ENCODE measurements at regions not wholly inside any gene's neighbourhood (a gene's known extent, or its start where the extent isn't known, plus 50 kb on each side); places are given as distances from the start of the nearest gene placed in this dataset.

DNA sequence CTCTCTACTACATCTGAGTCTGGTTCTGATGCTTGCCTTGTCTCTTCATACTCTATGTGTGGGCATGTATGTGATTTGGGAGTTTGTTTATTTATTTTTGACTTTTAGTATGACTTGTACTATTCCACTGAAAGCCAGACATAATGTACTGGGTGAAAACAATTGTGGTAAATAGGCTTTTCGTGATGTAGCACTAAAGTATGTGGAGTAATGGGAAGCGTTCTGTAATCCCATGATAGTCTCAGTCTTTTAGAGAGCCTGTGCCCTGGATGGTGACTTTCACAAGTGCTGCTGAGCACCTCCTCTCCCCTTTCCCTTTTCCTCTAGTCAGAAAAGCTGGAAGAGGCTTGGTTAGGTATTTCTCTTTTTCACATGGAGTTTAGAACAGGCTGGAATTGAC lies 85.8 kb upstream of the S1PR3 start:
- in situ Hi-C loops (cut with HindIII; ENCODE audit: low pct_unique_long_range_greater_than_20kb, low sequenced_read_pairs): no loop called here
- H3K4me1 ChIP-seq (ENCODE audit: control insufficient read depth, insufficient read depth, low read length): no peaks in the 10 kb centered on the region
- ATAC-seq (no peak), DNase-seq (ENCODE audit: low read depth, low spot score) (no peak)
- no peak overlapping the region for H3K4me3 ChIP-seq (ENCODE audit: low read depth in 2 of 2, low read length in 2 of 2)
- no peaks in the 10 kb centered on the region for H3K9me3 ChIP-seq (ENCODE audit: control insufficient read depth, insufficient read depth, low read depth, low read length)
- H3K27me3 ChIP-seq (ENCODE audit: control insufficient read depth, insufficient read depth, low read length): no peaks in the 10 kb centered on the region
- intact Hi-C loops (cut with micrococcal nuclease; ENCODE audit: unreplicated experiment): no loop called here
- TF ChIP-seq, protein P1, sequence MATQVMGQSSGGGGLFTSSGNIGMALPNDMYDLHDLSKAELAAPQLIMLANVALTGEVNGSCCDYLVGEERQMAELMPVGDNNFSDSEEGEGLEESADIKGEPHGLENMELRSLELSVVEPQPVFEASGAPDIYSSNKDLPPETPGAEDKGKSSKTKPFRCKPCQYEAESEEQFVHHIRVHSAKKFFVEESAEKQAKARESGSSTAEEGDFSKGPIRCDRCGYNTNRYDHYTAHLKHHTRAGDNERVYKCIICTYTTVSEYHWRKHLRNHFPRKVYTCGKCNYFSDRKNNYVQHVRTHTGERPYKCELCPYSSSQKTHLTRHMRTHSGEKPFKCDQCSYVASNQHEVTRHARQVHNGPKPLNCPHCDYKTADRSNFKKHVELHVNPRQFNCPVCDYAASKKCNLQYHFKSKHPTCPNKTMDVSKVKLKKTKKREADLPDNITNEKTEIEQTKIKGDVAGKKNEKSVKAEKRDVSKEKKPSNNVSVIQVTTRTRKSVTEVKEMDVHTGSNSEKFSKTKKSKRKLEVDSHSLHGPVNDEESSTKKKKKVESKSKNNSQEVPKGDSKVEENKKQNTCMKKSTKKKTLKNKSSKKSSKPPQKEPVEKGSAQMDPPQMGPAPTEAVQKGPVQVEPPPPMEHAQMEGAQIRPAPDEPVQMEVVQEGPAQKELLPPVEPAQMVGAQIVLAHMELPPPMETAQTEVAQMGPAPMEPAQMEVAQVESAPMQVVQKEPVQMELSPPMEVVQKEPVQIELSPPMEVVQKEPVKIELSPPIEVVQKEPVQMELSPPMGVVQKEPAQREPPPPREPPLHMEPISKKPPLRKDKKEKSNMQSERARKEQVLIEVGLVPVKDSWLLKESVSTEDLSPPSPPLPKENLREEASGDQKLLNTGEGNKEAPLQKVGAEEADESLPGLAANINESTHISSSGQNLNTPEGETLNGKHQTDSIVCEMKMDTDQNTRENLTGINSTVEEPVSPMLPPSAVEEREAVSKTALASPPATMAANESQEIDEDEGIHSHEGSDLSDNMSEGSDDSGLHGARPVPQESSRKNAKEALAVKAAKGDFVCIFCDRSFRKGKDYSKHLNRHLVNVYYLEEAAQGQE (IDR thresholded peaks at IDR 0.05; ENCODE audit: insufficient read depth in 1 of 2, low read depth in 2 of 2, low read length in 1 of 2): no peak
- TF ChIP-seq POLR2AphosphoS5 (IDR thresholded peaks at IDR 0.05; ENCODE audit: low read depth, low read length) (no peak), TCF7L2 (IDR thresholded peaks at IDR 0.05; ENCODE audit: low read depth, low read length) (no peak), SIN3A (IDR thresholded peaks at IDR 0.05; ENCODE audit: borderline replicate concordance, insufficient read depth, low read depth, low read length) (no peak)
- TF ChIP-seq, protein P2, sequence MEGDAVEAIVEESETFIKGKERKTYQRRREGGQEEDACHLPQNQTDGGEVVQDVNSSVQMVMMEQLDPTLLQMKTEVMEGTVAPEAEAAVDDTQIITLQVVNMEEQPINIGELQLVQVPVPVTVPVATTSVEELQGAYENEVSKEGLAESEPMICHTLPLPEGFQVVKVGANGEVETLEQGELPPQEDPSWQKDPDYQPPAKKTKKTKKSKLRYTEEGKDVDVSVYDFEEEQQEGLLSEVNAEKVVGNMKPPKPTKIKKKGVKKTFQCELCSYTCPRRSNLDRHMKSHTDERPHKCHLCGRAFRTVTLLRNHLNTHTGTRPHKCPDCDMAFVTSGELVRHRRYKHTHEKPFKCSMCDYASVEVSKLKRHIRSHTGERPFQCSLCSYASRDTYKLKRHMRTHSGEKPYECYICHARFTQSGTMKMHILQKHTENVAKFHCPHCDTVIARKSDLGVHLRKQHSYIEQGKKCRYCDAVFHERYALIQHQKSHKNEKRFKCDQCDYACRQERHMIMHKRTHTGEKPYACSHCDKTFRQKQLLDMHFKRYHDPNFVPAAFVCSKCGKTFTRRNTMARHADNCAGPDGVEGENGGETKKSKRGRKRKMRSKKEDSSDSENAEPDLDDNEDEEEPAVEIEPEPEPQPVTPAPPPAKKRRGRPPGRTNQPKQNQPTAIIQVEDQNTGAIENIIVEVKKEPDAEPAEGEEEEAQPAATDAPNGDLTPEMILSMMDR (IDR thresholded peaks at IDR 0.05): no peak
- ChIA-PET POLR2A (no interaction called here), CTCF (no interaction called here)
- no TSS peak for BruUV-seq (replicated peaks)
- H3K36me3 ChIP-seq (ENCODE audit: control insufficient read depth, insufficient read depth, low read length): no peaks in the 10 kb centered on the region
- H3K27ac ChIP-seq (ENCODE audit: low read length): no peak overlapping the region

DNA sequence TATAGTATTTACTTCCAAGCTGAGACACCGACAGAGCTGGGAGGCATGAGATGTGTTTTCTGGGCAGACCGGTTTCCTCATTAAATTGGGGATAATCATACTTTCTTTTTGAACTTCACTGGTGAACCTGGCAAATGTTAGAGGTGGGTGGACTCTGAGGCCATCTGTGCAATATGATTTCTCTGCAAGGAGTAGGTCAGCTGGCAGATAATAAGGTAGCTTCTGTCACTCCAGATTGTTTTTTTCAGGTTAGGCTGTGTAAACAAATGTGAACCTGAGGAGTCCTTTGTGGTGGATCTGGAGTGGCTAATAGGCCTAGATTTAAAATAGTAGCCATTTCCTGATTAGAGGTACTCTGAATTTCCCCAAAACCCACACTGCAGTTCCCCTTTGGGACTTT lies 75.4 kb upstream of the S1PR3 start:
- no peak overlapping the region for H3K27ac ChIP-seq (ENCODE audit: low read length)

More for the DNA sequence above, 75.4 kb upstream of the S1PR3 start:
- no peak for ATAC-seq
- Histone ChIP-seq H3K4me3 (ENCODE audit: low read depth in 2 of 2, low read length in 2 of 2) (no peak overlapping the region), H3K9me3 (ENCODE audit: control insufficient read depth, insufficient read depth, low read depth, low read length) (no peaks in the 10 kb centered on the region), H3K27me3 (ENCODE audit: control insufficient read depth, insufficient read depth, low read length) (no peaks in the 10 kb centered on the region), H3K36me3 (ENCODE audit: control insufficient read depth, insufficient read depth, low read length) (no peaks in the 10 kb centered on the region), H3K4me1 (ENCODE audit: control insufficient read depth, insufficient read depth, low read length) (no peaks in the 10 kb centered on the region)
- ChIA-PET CTCF (no interaction called here), POLR2A (no interaction called here)
- BruUV-seq (replicated peaks): no TSS peak
- intact Hi-C loops (cut with micrococcal nuclease; ENCODE audit: unreplicated experiment) (no loop called here), in situ Hi-C loops (cut with HindIII; ENCODE audit: low pct_unique_long_range_greater_than_20kb, low sequenced_read_pairs) (no loop called here)
- no peak for DNase-seq (ENCODE audit: low read depth, low spot score)
- TF ChIP-seq, protein P1 (IDR thresholded peaks at IDR 0.05; ENCODE audit: insufficient read depth in 1 of 2, low read depth in 2 of 2, low read length in 1 of 2): no peak
- TF ChIP-seq POLR2AphosphoS5 (IDR thresholded peaks at IDR 0.05; ENCODE audit: low read depth, low read length): no peak
